ENCODE measurements at regions not wholly inside any gene's neighbourhood (a gene's known extent, or its start where the extent isn't known, plus 50 kb on each side); places are given as distances from the start of the nearest gene placed in this dataset.
A peak's percentile ranks its signal among the peaks of the same experiment; 100 is the strongest.

- TF ChIP-seq CTCF (IDR thresholded peaks at IDR 0.05) = peak; percentile 13
- no peak for TF ChIP-seq EZH2 (IDR thresholded peaks at IDR 0.05)
- no peak for TF ChIP-seq EZH2phosphoT487 (IDR thresholded peaks at IDR 0.05)
These were observed 293.5 kb upstream of the C9orf72 start for GRCh38 chr9:27866741-27867140.

Data from neural progenitor cell (in vitro differentiated cells).